ENCODE measurements at regions not wholly inside any gene's neighbourhood (a gene's known extent, or its start where the extent isn't known, plus 50 kb on each side); places are given as distances from the start of the nearest gene placed in this dataset.

DNA sequence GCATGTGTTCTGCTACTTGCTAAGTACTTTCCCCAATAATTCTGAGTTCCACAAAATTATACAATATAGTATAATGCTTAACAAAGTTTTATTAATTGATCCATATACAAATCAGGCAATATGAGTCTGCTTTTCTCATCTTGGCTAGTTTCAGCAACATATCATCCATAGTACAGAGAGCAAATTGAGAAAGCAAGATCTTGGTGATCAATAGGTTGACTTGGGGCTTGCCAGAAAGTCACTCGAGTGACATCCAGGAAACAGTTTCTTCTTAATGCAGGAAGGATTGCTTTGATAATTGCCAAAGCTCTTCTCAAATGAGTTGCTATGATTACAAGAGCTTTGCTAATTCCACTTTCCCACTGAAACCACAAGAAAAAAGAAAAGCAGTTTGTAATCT, 533.6 kb upstream of the NMUR2 start:
- TF ChIP-seq, protein P1, sequence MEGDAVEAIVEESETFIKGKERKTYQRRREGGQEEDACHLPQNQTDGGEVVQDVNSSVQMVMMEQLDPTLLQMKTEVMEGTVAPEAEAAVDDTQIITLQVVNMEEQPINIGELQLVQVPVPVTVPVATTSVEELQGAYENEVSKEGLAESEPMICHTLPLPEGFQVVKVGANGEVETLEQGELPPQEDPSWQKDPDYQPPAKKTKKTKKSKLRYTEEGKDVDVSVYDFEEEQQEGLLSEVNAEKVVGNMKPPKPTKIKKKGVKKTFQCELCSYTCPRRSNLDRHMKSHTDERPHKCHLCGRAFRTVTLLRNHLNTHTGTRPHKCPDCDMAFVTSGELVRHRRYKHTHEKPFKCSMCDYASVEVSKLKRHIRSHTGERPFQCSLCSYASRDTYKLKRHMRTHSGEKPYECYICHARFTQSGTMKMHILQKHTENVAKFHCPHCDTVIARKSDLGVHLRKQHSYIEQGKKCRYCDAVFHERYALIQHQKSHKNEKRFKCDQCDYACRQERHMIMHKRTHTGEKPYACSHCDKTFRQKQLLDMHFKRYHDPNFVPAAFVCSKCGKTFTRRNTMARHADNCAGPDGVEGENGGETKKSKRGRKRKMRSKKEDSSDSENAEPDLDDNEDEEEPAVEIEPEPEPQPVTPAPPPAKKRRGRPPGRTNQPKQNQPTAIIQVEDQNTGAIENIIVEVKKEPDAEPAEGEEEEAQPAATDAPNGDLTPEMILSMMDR (IDR thresholded peaks at IDR 0.05), result no peak
- TF ChIP-seq POLR2A (IDR thresholded peaks at IDR 0.05), result no peak
